Anterior cingulate cortex (tissue), 58 donors: ENCODE measurements at regions not wholly inside any gene's neighbourhood (a gene's known extent, or its start where the extent isn't known, plus 50 kb on each side); places are given as distances from the start of the nearest gene placed in this dataset.

Source experiments
- DNase-seq, 58 donors: peaks; one replicate each; lab custom pipeline; 2025; lab: John Stamatoyannopoulos, UW

GRCh38 chr20:52823303-52823702 lies 148.9 kb upstream of the TSHZ2 start:
- no peak for DNase-seq

DNA sequence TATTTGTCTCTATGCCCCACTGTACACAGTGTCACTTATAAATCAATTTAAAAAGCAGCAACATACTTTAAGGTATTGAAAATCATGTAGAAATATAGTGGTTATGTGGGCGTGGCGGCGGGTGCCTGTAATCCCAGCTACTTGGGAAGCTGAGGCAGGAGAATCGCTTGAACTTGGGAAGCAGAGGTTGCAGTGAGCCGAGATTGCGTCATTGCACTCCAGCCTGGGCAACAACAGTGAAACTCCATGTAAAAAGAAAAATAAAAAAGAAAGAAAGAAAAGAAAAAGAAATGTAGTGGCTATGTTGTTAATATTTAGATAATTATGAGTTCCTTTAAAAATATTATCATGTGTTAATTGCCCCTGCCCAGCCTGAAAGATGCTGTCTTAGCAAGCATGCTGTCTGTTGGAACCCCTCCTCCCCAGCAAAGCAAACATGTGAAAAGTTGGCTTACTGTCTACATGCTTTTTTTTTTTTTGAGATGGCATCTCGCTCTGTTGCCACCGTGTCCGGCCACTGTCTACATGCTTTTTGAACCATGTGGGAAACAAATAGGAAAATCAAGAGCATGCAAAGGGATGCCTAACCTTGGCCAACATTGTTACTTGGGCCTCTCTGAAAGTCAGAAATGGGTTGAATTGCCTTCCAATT lies 151.4 kb upstream of the TSHZ2 start:
- DNase-seq, result no peak

DNA sequence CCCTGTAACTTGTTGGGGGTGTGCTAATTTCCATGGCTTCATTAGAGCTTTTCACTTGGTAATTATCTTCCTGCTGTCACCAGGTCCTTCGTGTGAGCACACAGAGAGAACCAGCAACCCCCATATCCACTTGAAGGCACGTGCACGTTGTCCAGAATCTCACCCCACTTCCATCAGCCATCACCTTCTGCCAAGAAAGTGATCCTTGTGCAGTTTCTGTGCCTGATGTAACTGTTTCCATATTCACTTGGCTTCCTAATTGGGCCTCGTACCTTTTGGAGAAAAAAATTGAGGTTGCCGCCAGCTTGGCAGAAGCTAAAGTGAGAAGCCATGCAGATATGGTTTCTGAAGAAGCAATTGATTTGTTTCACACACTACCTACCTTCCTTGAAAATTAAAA lies 153.7 kb upstream of the TSHZ2 start:
- no peak for DNase-seq

DNA sequence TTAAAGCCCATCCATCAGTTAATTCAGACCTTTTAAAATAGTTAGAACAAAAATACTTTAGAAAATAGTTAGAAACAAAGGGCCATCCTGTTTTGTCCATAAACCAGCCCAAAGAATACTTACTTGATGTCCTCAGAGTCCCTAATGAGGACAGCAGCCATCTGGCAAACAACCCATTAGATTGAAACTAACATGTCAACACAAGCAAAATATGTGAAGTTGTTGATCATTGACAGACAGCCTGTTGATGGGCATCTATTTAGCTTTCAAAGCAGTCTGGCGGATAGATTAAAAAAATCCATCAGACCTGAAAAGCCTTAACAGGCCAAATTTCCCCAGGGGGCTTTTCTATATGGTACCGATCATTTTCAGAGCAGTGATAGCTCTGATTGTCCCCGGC lies 154.2 kb upstream of the TSHZ2 start:
- no peak for DNase-seq

DNA sequence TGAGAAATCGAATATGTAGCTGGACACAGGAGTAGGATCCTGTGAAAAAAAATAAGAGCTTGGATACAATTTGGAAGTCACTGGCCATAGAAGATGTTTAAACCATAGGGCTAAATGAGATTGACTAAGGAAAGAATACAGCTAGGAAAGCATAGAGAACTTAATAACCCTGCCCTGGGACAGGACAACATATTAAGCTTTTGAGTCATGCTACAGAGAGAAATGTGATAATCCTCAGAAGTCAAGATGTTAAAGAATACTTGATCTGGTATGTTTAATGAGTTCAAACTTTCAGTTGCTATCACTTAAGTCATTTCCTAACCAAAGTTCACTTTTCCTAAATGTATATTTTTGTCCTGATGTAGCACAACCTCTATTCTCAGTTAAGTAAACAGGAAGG lies 154.6 kb upstream of the TSHZ2 start:
- no peak for DNase-seq

DNA sequence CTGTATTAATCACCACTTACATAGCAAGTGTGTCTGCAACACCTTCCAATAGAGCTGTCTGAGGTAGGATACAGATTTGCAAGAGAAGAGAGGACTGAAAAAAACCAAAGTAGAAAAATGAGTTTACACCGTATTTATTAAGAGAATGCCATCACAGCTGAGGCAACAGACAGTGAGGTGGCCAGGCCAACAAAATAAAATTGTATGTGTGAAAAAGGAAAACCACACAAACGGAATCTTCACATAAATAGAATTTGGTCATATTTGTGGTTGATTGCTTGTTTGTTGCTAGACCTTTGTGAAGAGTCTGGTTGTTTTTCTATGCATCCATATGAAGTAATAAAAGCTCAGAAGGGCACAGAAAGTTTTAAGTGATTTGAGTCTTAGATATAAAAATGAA lies 157.8 kb upstream of the TSHZ2 start:
- DNase-seq, result no peak

GRCh38 chr20:52812231-52812847 lies 159.8 kb upstream of the TSHZ2 start:
- DNase-seq, result no peak

DNA sequence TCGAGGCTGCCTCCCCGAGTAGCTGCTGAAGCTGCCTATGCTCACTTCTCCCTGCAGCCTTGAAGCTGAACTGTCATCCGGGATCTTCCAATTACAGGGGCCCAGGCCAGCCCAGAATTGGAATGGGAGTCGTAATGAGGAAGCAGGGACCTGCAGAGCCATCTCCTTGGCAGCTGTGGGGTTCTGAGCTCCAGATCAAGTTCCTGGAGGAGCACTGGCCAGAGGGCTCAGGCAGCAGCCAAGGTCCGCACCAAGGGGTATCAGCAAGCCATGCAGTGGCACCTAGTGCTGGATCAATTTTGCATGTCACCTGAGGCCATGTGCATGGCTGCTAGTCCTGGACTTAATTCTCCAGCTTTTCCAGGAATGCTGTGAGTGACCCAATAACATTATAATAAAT lies 163.2 kb upstream of the TSHZ2 start:
- DNase-seq, result peak in 1 of 58 donors; percentile 4

DNA sequence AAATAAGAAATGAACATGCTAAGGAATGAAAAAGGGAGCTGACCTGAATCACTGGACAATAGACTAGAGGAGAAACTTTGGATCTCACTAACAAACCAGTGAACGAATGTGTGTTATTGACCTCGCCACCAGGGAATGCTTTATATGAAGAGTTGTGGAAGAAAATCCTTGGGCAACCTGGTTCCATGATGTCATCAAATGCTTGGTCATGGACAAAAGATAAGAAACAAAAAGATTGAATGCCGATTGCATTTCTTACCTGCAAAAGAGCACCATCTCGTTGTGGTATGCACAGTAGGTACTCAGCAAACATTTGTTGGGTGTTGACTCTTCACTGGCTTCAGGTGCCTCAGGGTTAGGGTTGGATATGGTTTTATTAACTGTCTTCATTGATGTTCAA lies 165.2 kb upstream of the TSHZ2 start:
- no peak for DNase-seq

DNA sequence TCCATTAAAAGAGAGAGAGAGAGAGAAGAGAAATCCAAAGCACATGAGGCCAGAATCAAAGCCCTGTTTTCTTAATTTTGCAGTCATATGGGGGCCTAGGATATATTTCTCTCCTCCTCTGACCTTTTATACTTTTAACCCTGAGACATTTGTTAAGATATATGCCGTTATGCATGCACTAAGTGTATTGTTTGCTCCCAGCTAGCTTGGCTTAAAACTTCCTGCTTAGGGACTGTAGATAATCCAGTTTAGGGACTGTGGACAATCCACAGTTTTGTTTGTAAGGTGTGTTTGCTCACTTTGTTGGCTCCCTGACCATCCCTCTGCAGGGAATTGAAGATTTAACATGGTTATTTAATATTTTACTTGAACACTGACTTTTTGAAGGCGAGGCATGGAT lies 166.3 kb upstream of the TSHZ2 start:
- no peak for DNase-seq

GRCh38 chr20:52805296-52805571 lies 166.9 kb upstream of the TSHZ2 start:
- DNase-seq, result no peak

GRCh38 chr20:52804497-52805295 lies 167.5 kb upstream of the TSHZ2 start:
- no peak for DNase-seq

DNA sequence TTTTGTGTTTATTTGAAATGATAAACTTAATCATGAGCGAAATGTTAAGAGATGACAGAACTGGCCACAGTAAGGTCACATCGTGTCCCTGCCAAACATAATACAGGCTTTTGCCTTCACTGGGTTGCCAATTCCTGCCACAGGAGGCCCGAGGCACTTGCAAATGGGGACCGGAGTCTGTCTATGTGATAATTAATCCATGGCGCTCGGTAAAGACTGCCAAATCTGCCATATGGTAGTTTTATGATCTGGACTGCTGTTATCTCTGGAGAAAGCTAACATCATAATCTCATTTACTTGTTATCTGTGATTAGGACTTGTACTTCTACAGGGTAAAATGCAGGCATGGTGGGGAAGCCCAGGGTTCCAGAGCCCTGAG lies 170.5 kb upstream of the TSHZ2 start:
- DNase-seq, result no peak

DNA sequence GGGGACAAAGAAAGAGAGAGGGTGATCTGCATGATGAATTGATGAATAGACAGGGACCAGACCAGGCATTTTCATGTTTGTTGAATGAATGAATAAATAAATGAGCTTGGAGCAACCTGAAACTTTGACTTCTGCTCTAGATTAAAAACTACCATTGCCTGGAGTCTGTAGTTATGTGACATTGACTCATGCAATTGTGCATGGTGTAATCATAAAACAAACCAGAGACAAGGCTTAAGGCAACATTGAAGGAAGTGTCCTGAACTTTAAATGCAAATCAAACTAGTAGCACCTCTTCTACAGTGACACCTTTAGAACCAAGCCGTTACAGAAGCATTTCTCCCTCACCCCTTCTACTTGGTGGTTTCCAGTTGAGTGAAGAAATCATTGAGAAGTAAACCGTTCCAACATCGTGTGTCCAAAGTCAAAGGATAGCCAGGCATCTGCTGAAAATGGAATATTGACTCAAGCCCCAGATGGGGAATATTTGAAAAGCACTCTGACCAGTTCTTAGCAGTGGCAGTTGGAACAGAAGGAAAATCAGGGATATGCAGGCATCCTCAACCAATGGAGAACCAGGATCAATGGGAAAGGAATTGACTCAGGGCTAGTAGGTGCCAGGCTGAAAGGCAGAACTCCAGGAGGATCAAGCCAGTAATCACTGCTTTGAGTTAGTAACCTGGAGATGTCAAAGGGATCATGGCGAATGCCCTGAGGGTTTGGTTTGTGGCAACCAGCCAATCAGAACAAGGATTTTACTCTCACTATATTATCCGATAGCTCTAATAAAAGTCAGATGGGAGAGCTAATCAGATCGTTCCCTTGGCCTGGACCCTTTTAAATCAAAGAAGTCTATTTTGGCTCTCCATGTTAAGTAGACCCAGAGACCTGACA lies 171.2 kb upstream of the TSHZ2 start:
- no peak for DNase-seq

- DNase-seq, result no peak
These were observed 173.0 kb upstream of the TSHZ2 start for GRCh38 chr20:52799130-52799529.

DNA sequence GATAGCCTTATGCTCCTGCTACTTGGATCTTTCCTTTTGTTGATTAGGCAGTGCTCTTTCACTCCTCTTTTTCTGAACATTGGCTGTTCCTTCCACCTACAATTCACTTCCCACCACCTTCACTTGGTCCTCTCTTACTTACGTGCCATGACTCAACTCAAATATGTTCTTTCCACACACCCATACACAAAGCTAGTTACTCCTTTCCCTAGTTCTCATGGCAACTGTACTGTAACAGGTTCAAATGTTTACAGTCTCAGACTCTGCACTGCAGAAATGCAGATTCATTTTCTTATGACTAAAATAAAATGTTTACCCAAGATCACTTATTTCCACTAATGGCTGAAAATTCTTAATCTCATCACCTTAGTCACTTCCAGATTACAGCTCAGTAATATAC lies 174.0 kb upstream of the TSHZ2 start:
- DNase-seq, result no peak

GRCh38 chr20:52794853-52795252 lies 177.3 kb upstream of the TSHZ2 start:
- DNase-seq, result no peak

GRCh38 chr20:52793339-52793963 lies 178.7 kb upstream of the TSHZ2 start:
- DNase-seq, result no peak

DNA sequence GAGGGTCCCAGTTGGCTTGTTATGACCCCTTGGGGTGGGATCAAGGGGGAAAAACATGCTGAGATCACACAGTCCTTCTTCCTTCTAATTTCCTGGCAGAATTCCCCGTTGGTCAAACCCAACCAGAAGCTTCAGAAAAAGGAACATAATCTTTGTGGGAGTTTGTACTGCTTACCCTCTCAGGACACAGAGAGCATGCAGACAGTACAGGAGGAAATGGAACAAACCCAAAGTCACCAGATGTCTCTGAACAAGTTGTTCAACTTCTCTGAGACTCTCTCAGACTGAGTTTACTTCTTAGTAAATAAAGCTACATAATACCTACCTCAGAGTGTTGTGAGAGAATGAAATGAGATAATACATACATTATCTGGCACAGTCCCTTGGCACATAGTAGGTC lies 181.1 kb upstream of the TSHZ2 start:
- DNase-seq, result no peak

DNA sequence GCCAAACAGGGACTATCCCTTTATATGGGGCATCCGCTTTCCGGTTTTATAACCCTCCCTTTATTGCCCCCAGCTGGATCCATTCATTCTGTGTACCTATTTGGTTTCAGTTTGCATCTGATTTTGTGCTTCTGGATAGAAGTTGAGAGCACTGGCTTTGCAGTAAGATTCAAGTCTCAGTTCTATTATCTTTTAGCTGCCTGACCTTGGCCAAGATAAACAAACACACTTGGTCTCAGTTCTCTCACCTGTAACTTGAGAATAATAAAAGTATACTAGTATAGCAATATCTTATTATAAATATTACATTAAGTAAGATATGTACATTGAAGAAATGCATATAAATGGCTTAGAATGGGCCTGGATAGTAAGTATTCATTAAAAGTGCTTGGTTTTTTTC lies 182.4 kb upstream of the TSHZ2 start:
- DNase-seq, result no peak

DNA sequence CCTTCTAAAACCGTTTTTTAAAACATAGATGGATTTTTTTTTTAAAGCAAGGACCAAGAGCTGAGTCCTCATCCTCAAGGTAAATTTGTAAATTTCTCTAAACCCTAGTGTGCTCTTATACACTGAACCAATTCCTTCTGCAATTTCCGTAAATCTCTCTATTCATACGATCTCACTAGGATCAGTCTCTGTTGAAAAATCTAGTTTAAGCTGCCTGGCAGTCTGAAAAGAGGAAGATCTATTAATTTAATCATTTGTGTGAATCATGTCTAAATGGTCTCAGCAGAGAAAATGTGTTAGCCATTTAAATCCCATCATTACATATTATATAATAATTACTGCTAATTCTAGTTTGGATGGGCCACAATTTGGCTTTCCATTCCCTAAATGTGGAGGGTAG lies 184.2 kb upstream of the TSHZ2 start:
- no peak for DNase-seq
